ENCODE measurements at regions not wholly inside any gene's neighbourhood (a gene's known extent, or its start where the extent isn't known, plus 50 kb on each side); places are given as distances from the start of the nearest gene placed in this dataset.

GRCh38 chr20:12700701-12701100 is 308.1 kb upstream of the SPTLC3 start:
- TF ChIP-seq, protein P1, sequence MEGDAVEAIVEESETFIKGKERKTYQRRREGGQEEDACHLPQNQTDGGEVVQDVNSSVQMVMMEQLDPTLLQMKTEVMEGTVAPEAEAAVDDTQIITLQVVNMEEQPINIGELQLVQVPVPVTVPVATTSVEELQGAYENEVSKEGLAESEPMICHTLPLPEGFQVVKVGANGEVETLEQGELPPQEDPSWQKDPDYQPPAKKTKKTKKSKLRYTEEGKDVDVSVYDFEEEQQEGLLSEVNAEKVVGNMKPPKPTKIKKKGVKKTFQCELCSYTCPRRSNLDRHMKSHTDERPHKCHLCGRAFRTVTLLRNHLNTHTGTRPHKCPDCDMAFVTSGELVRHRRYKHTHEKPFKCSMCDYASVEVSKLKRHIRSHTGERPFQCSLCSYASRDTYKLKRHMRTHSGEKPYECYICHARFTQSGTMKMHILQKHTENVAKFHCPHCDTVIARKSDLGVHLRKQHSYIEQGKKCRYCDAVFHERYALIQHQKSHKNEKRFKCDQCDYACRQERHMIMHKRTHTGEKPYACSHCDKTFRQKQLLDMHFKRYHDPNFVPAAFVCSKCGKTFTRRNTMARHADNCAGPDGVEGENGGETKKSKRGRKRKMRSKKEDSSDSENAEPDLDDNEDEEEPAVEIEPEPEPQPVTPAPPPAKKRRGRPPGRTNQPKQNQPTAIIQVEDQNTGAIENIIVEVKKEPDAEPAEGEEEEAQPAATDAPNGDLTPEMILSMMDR (conservative IDR thresholded peaks at IDR 0.05; ENCODE audit: low read depth, low read length) = no peak
- TF ChIP-seq EZH2 (IDR thresholded peaks at IDR 0.05; ENCODE audit: low read length, unreplicated experiment) (no peak), EZH2phosphoT487 (IDR thresholded peaks at IDR 0.05; ENCODE audit: borderline replicate concordance, low read length) (no peak)

Measured in PC-3 (cell line).